Fibroblast of lung (primary cell): ENCODE measurements at regions not wholly inside any gene's neighbourhood (a gene's known extent, or its start where the extent isn't known, plus 50 kb on each side); places are given as distances from the start of the nearest gene placed in this dataset.

ENCODE experiments used
- DNase-seq, 2 donors: peaks; one replicate each; pipeline versions ENCODE4 v3.0.0 to v3.0.0-alpha.2; 2010; ENCODE audit warnings: low read depth in 2 of 2
- H2AFZ ChIP-seq: 2 replicates; pipeline ENCODE4 v1.5.1; 2012; ENCODE audit warnings: low read length, control low read depth, inconsistent platforms
- H3K27ac ChIP-seq: 2 replicates; pipeline ENCODE4 v1.5.1; 2011; ENCODE audit warnings: low read length, control low read depth; ENCODE audit not compliant: insufficient read depth
- H3K27me3 ChIP-seq: 2 replicates; pipeline ENCODE4 v1.5.1; 2011; ENCODE audit warnings: mild to moderate bottlenecking, low read length; ENCODE audit not compliant: control insufficient read depth, insufficient read depth
- H3K36me3 ChIP-seq: 2 replicates; pipeline ENCODE4 v1.5.1; 2011; ENCODE audit warnings: low read length; ENCODE audit not compliant: control insufficient read depth, insufficient read depth
- H3K4me1 ChIP-seq: 2 replicates; pipeline ENCODE4 v1.5.1; 2011; ENCODE audit warnings: low read length; ENCODE audit not compliant: control insufficient read depth, insufficient read depth; ENCODE audit errors: extremely low read depth
- H3K4me2 ChIP-seq: 2 replicates; pipeline ENCODE4 v1.5.1; 2011; ENCODE audit warnings: low read length, control low read depth; ENCODE audit not compliant: insufficient read depth; ENCODE audit errors: extremely low read depth
- H3K4me3 ChIP-seq, 4 experiments: fragments of 200-600 bp in 1 of 4; sonication (generic) in 1 of 4; replicated peaks in 1 of 4; 2 replicates each; pipeline ENCODE4 v1.5.1; 2011 to 2016; ENCODE audit warnings: low read length in 4 of 4, low read depth in 3 of 4, mild to moderate bottlenecking in 3 of 4, control low read depth in 2 of 4, inconsistent platforms in 1 of 4, mixed read lengths in 1 of 4; ENCODE audit not compliant: insufficient read depth in 1 of 4; ENCODE audit errors: control extremely low read depth in 1 of 4
- H3K79me2 ChIP-seq: 2 replicates; pipeline ENCODE4 v1.5.1; 2012; ENCODE audit warnings: mild to moderate bottlenecking, low read length, inconsistent platforms; ENCODE audit not compliant: control insufficient read depth, insufficient read depth
- H3K9ac ChIP-seq: 2 replicates; pipeline ENCODE4 v1.5.1; 2011; ENCODE audit warnings: mild to moderate bottlenecking, low read length, control low read depth; ENCODE audit not compliant: insufficient read depth
- H3K9me3 ChIP-seq: 2 replicates; pipeline ENCODE4 v1.5.1; 2012; ENCODE audit warnings: low read depth, low read length; ENCODE audit not compliant: control insufficient read depth, insufficient read depth
- H4K20me1 ChIP-seq: 2 replicates; pipeline ENCODE4 v1.5.1; 2011; ENCODE audit warnings: low read length; ENCODE audit not compliant: control insufficient read depth, insufficient read depth; ENCODE audit errors: extremely low read depth
- CTCF ChIP-seq, 2 donors: IDR thresholded peaks in 1 of 2; conservative IDR thresholded peaks in 1 of 2; 1 replicate in 1 of 2; 2 replicates in 1 of 2; pipeline ENCODE4 v1.5.1; 2011 to 2012; ENCODE audit warnings: low read length in 2 of 2, control low read depth in 1 of 2, inconsistent platforms in 1 of 2, low read depth in 1 of 2, mild to moderate bottlenecking in 1 of 2
- EZH2 ChIP-seq: IDR thresholded peaks from 2 replicates; pipeline ENCODE4 v1.5.1; 2012; ENCODE audit warnings: low read length, control low read depth, mild to moderate bottlenecking; ENCODE audit errors: missing control alignments

GRCh38 chr7:57867884-57868701 lies 418.1 kb downstream of the ZNF716 start:
- Histone ChIP-seq H3K27me3 (no peaks in the 10 kb centered on the region), H2AFZ (no peak overlapping the region), H3K4me3 (peak overlapping the region in 1 of 4 experiments; percentile 38)

GRCh38 chr7:57868771-57869483 lies 418.9 kb downstream of the ZNF716 start:
- DNase-seq, result no peak
- Histone ChIP-seq H3K4me1 (no peaks in the 10 kb centered on the region), H2AFZ (no peak overlapping the region), H3K4me2 (no peak overlapping the region), H3K4me3 (peak overlapping the region in 1 of 4 experiments; percentile 38), H3K36me3 (no peaks in the 10 kb centered on the region), H3K27me3 (no peaks in the 10 kb centered on the region), H3K9ac (no peak overlapping the region), H3K79me2 (no peaks in the 10 kb centered on the region), H4K20me1 (no peaks in the 10 kb centered on the region), H3K27ac (no peak overlapping the region), H3K9me3 (no peaks in the 10 kb centered on the region)
- TF ChIP-seq EZH2 (no peak), CTCF (conservative IDR thresholded peaks at IDR 0.05 in 1 of 2, IDR thresholded peaks at IDR 0.05 in 1 of 2; ENCODE audit: low read depth in 1 of 2, low read length in 2 of 2) (no peak)

More at GRCh38 chr7:57867884-57868701, 418.1 kb downstream of the ZNF716 start:
- no peak overlapping the region for H3K4me2 ChIP-seq
- TF ChIP-seq EZH2 (no peak), CTCF (conservative IDR thresholded peaks at IDR 0.05 in 1 of 2, IDR thresholded peaks at IDR 0.05 in 1 of 2; ENCODE audit: low read depth in 1 of 2, low read length in 2 of 2) (no peak)
- no peaks in the 10 kb centered on the region for H3K79me2 ChIP-seq
- H3K9me3 ChIP-seq, result no peaks in the 10 kb centered on the region
- DNase-seq, result peak in 1 of 2 donors; percentile 0
- no peaks in the 10 kb centered on the region for H3K4me1 ChIP-seq
- H3K36me3 ChIP-seq, result no peaks in the 10 kb centered on the region
- no peak overlapping the region for H3K27ac ChIP-seq
- no peak overlapping the region for H3K9ac ChIP-seq
- H4K20me1 ChIP-seq, result no peaks in the 10 kb centered on the region
